Ishikawa (cell line): ENCODE measurements at regions not wholly inside any gene's neighbourhood (a gene's known extent, or its start where the extent isn't known, plus 50 kb on each side); places are given as distances from the start of the nearest gene placed in this dataset.

Experiments
- CEBPB ChIP-seq: IDR thresholded peaks from 2 replicates; pipeline ENCODE4 v1.6.1; 2012
- CREB1 ChIP-seq: IDR thresholded peaks from 2 replicates; pipeline ENCODE4 v1.6.1; 2012; ENCODE audit warnings: low read depth
- EGR1 ChIP-seq: IDR thresholded peaks from 2 replicates; pipeline ENCODE4 v1.6.1; 2012
- EP300 ChIP-seq: IDR thresholded peaks from 2 replicates; pipeline ENCODE4 v1.6.1; 2012; ENCODE audit warnings: borderline replicate concordance
- FOXM1 ChIP-seq: IDR thresholded peaks from 2 replicates; pipeline ENCODE4 v1.6.1; 2012; ENCODE audit warnings: low read depth, borderline replicate concordance
- NFIC ChIP-seq: IDR thresholded peaks from 2 replicates; pipeline ENCODE4 v1.6.1; 2012
- RAD21 ChIP-seq: IDR thresholded peaks from 2 replicates; pipeline ENCODE4 v1.6.1; 2012; ENCODE audit warnings: low read depth
- TAF1 ChIP-seq: IDR thresholded peaks from 2 replicates; pipeline ENCODE4 v1.6.1; 2012; ENCODE audit warnings: low read depth, mild to moderate bottlenecking
- TCF12 ChIP-seq: IDR thresholded peaks from 2 replicates; pipeline ENCODE4 v1.6.1; 2012; ENCODE audit warnings: low read depth
- TEAD4 ChIP-seq: IDR thresholded peaks from 2 replicates; pipeline ENCODE4 v1.6.1; 2012
- YY1 ChIP-seq: IDR thresholded peaks from 2 replicates; pipeline ENCODE4 v1.6.1; 2012; ENCODE audit warnings: low read depth
- ZBTB7A ChIP-seq: IDR thresholded peaks from 2 replicates; pipeline ENCODE4 v1.6.1; 2012; ENCODE audit warnings: low read depth
- TF ChIP-seq, protein P1 (sequence below): IDR thresholded peaks from 2 replicates; pipeline ENCODE4 v1.6.1; 2012
- TF ChIP-seq, protein P2 (sequence below): IDR thresholded peaks from 2 replicates; pipeline ENCODE4 v1.6.1; 2012; ENCODE audit warnings: low read depth, mild to moderate bottlenecking
- TF ChIP-seq, protein P3 (sequence below): IDR thresholded peaks from 2 replicates; pipeline ENCODE4 v1.6.1; 2012

DNA sequence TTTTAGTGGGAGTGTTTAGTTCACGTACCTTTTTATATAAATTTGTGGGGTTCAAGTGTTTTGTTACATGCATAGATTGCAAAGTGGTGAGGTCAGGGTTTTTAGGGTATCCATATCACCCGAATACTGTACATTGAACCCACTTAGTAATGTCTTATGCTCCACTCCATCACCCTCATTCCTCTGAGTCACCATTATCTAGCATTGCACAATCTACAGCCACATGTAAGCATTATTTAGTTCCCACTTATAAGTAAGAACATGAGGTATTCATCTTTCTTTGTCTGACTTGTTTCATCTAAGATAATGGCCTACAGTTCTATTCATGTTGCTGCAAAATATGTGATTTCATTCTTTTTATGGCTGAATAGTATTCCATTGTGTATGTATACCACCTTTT, 583.7 kb upstream of the LRFN5 start:
- TF ChIP-seq, protein P1, sequence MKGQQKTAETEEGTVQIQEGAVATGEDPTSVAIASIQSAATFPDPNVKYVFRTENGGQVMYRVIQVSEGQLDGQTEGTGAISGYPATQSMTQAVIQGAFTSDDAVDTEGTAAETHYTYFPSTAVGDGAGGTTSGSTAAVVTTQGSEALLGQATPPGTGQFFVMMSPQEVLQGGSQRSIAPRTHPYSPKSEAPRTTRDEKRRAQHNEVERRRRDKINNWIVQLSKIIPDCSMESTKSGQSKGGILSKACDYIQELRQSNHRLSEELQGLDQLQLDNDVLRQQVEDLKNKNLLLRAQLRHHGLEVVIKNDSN: no peak
- peak; percentile 47; the same call in 1 of the 2 replicates for TF ChIP-seq CEBPB

DNA sequence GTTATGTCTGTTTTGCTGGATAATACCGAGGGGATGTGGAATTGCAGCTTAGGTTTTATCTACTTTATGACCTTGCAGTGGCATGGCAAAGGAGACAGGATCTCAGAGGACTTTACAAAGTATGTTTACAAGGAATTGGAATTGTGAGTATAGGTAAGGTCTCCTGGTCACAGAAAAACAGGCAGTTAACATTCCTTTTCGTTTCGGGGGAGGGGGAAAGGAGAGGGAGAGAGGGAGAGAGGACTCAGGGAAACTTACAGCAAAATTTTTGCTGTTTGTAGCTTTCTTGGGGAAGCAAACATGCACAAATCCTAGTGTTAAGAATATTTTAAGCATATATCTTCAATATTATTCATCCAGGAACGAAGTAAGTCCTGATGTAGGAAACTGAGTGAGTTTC, 590.5 kb upstream of the LRFN5 start:
- TF ChIP-seq EP300 (no peak), EGR1 (no peak), YY1 (no peak), FOXM1 (no peak), RAD21 (no peak), ZBTB7A (no peak), CEBPB (no peak), TCF12 (no peak), TEAD4 (no peak), CREB1 (no peak), TAF1 (no peak), NFIC (no peak)
- TF ChIP-seq, protein P2, sequence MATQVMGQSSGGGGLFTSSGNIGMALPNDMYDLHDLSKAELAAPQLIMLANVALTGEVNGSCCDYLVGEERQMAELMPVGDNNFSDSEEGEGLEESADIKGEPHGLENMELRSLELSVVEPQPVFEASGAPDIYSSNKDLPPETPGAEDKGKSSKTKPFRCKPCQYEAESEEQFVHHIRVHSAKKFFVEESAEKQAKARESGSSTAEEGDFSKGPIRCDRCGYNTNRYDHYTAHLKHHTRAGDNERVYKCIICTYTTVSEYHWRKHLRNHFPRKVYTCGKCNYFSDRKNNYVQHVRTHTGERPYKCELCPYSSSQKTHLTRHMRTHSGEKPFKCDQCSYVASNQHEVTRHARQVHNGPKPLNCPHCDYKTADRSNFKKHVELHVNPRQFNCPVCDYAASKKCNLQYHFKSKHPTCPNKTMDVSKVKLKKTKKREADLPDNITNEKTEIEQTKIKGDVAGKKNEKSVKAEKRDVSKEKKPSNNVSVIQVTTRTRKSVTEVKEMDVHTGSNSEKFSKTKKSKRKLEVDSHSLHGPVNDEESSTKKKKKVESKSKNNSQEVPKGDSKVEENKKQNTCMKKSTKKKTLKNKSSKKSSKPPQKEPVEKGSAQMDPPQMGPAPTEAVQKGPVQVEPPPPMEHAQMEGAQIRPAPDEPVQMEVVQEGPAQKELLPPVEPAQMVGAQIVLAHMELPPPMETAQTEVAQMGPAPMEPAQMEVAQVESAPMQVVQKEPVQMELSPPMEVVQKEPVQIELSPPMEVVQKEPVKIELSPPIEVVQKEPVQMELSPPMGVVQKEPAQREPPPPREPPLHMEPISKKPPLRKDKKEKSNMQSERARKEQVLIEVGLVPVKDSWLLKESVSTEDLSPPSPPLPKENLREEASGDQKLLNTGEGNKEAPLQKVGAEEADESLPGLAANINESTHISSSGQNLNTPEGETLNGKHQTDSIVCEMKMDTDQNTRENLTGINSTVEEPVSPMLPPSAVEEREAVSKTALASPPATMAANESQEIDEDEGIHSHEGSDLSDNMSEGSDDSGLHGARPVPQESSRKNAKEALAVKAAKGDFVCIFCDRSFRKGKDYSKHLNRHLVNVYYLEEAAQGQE: no peak
- TF ChIP-seq, protein P3, sequence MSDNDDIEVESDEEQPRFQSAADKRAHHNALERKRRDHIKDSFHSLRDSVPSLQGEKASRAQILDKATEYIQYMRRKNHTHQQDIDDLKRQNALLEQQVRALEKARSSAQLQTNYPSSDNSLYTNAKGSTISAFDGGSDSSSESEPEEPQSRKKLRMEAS: no peak
- TF ChIP-seq, protein P1: no peak

DNA sequence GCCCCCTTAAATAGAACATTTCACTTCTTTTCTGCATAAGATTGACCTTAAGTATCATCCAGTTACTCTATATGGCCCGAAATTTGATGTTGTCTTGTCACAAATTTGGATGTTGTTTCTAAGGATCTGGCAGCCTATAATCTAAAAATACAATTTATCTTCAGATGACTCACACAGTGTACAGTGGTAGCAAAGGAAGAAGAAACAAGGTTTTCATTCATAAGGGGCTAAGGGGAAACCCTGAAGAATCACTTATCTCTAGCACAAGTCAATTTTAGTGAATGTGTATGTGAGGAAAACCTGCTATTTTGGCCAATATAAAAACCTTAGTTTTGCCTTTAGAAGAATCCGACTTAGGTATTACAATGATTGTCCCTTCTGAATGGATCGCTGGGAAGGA, 606.3 kb upstream of the LRFN5 start:
- TF ChIP-seq NFIC: no peak
- TF ChIP-seq EGR1: no peak
- TF ChIP-seq RAD21: no peak
- TF ChIP-seq FOXM1: no peak
- no peak for TF ChIP-seq TCF12
- TF ChIP-seq YY1: no peak
- TF ChIP-seq, protein P3: no peak
- no peak for TF ChIP-seq TAF1
- no peak for TF ChIP-seq CEBPB

DNA sequence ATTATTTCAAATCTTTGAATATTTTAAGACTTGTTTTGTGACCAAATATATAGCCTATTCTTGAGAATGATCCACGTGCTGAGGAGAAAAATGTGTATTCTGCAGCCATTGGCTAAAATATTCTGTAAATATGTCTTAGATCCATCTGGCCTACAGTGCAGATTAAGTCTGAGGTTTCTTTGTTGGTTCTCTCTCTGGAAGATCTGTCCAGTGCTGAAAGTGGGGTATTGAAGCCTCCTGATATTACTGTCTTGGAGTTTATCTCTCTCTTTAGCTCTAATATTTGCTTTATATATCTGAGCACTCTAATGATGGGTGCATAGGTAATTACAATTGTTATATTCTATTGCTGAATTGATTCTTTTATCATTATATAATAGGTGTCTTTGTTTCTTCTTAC, 617.4 kb upstream of the LRFN5 start:
- TF ChIP-seq, protein P2: peak; percentile 80
- no peak for TF ChIP-seq EP300

DNA sequence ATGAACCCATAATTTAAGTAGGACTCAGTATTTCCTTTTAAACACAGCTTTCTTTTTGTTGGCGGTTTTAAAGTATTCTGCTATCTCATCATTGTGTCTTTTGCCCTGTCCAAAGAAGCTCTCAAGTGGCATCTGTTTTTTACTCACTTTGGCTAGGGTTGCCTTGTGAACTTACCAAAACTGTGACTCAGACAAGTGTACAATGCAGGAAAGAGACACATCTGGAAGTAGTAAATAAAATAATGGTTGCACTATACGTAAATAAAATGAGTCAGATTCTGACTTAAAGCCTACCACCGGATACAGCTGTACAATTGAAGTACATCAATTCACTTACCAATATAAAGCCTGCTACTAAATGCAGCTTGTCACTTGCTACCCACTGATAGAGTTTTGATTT, 619.2 kb upstream of the LRFN5 start:
- no peak for TF ChIP-seq EGR1
- TF ChIP-seq, protein P1: no peak
- TF ChIP-seq EP300: no peak
- TF ChIP-seq NFIC: no peak
- TF ChIP-seq CEBPB: no peak
- TF ChIP-seq FOXM1: no peak
- TF ChIP-seq, protein P3: no peak
- no peak for TF ChIP-seq ZBTB7A
- TF ChIP-seq RAD21: no peak
- no peak for TF ChIP-seq TEAD4
- TF ChIP-seq TCF12: no peak
- TF ChIP-seq CREB1: no peak

DNA sequence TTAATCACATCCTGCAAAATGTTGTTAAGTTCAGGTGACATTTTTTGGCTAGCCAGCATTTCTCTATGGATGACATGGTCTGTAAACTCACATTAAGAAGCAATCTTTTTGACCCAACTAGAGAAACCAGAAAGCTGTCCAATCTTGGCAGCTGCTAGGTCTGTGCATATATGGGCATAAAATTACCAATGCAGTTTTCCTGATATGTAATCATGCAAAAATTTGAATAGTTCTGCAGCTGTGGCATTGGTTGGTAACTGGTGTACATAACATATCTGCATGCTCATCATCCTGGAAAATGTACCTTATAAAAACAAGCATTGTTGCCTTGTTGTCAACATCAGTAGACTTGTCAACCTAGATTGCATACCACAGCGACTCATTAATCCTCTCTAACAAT, 620.0 kb upstream of the LRFN5 start:
- TF ChIP-seq, protein P2: no peak
- TF ChIP-seq YY1 (no peak), NFIC (no peak), ZBTB7A (no peak), RAD21 (no peak), TEAD4 (no peak), TAF1 (no peak), FOXM1 (no peak)
